Stimulated activated CD4-positive, alpha-beta T cell treated with anti-CD3 and anti-CD28 coated beads, Interleukin-4, amount 100 ng/mL, for 48 hours (primary cell): ENCODE measurements at regions not wholly inside any gene's neighbourhood (a gene's known extent, or its start where the extent isn't known, plus 50 kb on each side); places are given as distances from the start of the nearest gene placed in this dataset.
"Not testable (repeated sequence)": the region's sequence is repeated elsewhere in the genome, so short reads cannot be mapped to it uniquely, and the experiment has no call there.

Experiments used
- DNase-seq, 2 donors: peaks; one replicate each; pipeline ENCODE4 v3.0.0-alpha.2; 2020; ENCODE audit warnings: low read depth in 2 of 2

- DNase-seq = no peak
These were observed 393.6 kb downstream of the ZEB2 start for GRCh38 chr2:144126302-144126701.

GRCh38 chr2:144125751-144126150 lies 394.2 kb downstream of the ZEB2 start:
- no peak for DNase-seq

- no peak for DNase-seq
These were observed 395.0 kb downstream of the ZEB2 start for GRCh38 chr2:144124882-144125281.

- no peak for DNase-seq
These were observed 399.4 kb downstream of the ZEB2 start for GRCh38 chr2:144120487-144120886.

- no peak for DNase-seq
These were observed 402.8 kb downstream of the ZEB2 start for GRCh38 chr2:144117086-144117485.

GRCh38 chr2:144115739-144116291 lies 404.1 kb downstream of the ZEB2 start:
- DNase-seq = no peak

GRCh38 chr2:144114760-144115159 lies 405.2 kb downstream of the ZEB2 start:
- DNase-seq = no peak

- DNase-seq = no peak
These were observed 408.5 kb downstream of the ZEB2 start for GRCh38 chr2:144111437-144111836.

GRCh38 chr2:144106104-144106503 lies 413.8 kb downstream of the ZEB2 start:
- not testable (repeated sequence) for DNase-seq

GRCh38 chr2:144102386-144102785 lies 417.5 kb downstream of the ZEB2 start:
- no peak for DNase-seq

GRCh38 chr2:144099780-144100377 lies 420.0 kb downstream of the ZEB2 start:
- no peak for DNase-seq

- no peak for DNase-seq
These were observed 420.6 kb downstream of the ZEB2 start for GRCh38 chr2:144099340-144099739.

GRCh38 chr2:144097440-144098225 lies 422.3 kb downstream of the ZEB2 start:
- DNase-seq = no peak

- no peak for DNase-seq
These were observed 423.4 kb downstream of the ZEB2 start for GRCh38 chr2:144096531-144096930.

- DNase-seq = no peak
These were observed 425.3 kb downstream of the ZEB2 start for GRCh38 chr2:144094408-144095151.

GRCh38 chr2:144091622-144092021 lies 428.3 kb downstream of the ZEB2 start:
- DNase-seq = no peak

GRCh38 chr2:144088863-144089262 lies 431.1 kb downstream of the ZEB2 start:
- no peak for DNase-seq

GRCh38 chr2:144086965-144087364 lies 433.0 kb downstream of the ZEB2 start:
- DNase-seq = no peak

GRCh38 chr2:144085016-144085415 lies 434.9 kb downstream of the ZEB2 start:
- DNase-seq = no peak

- DNase-seq = no peak
These were observed 435.7 kb downstream of the ZEB2 start for GRCh38 chr2:144084114-144084661.

- no peak for DNase-seq
These were observed 436.7 kb downstream of the ZEB2 start for GRCh38 chr2:144083211-144083610.

GRCh38 chr2:144082777-144083176 lies 437.1 kb downstream of the ZEB2 start:
- DNase-seq = no peak
